Keratinocyte (primary cell): ENCODE measurements at regions not wholly inside any gene's neighbourhood (a gene's known extent, or its start where the extent isn't known, plus 50 kb on each side); places are given as distances from the start of the nearest gene placed in this dataset.

Experiments
- EZH2 ChIP-seq: IDR thresholded peaks from one replicate; pipeline ENCODE4 v1.6.1; 2012; ENCODE audit warnings: inconsistent platforms, mild to moderate bottlenecking, low read length, moderate library complexity
- TF ChIP-seq, protein P1 (sequence below), 3 experiments: IDR thresholded peaks in 1 of 3; conservative IDR thresholded peaks in 1 of 3; optimal IDR thresholded peaks in 1 of 3; 2 replicates in 2 of 3; 3 replicates in 1 of 3; pipeline versions ENCODE3 to v1.5.1; 2011; ENCODE audit warnings: low read length in 3 of 3, mild to moderate bottlenecking in 3 of 3, moderate library complexity in 2 of 3, control low read depth in 1 of 3, inconsistent platforms in 1 of 3; ENCODE audit not compliant: insufficient read depth in 2 of 3; ENCODE audit errors: extremely low read depth in 1 of 3

DNA sequence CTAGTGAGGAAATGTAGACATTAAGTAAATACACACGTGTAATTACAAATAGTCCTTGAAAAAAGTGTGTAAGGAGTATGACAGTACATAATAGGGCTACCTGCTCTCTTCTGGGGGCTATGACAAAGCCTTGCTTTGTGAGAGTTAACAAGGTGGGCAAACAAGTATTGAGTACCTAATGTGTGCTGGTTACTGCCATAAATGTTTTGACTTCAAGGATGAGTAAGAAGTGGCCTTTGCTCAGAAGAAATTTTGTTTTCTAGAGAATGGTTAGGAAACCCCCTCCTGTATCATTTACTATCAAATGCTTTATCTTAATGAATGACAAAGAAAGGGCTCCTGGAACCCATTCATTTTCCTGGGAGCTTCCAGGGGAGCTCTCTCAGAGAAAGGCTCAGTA, 167.0 kb upstream of the CASK start:
- TF ChIP-seq, protein P1, sequence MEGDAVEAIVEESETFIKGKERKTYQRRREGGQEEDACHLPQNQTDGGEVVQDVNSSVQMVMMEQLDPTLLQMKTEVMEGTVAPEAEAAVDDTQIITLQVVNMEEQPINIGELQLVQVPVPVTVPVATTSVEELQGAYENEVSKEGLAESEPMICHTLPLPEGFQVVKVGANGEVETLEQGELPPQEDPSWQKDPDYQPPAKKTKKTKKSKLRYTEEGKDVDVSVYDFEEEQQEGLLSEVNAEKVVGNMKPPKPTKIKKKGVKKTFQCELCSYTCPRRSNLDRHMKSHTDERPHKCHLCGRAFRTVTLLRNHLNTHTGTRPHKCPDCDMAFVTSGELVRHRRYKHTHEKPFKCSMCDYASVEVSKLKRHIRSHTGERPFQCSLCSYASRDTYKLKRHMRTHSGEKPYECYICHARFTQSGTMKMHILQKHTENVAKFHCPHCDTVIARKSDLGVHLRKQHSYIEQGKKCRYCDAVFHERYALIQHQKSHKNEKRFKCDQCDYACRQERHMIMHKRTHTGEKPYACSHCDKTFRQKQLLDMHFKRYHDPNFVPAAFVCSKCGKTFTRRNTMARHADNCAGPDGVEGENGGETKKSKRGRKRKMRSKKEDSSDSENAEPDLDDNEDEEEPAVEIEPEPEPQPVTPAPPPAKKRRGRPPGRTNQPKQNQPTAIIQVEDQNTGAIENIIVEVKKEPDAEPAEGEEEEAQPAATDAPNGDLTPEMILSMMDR (optimal IDR thresholded peaks at IDR 0.05 in 1 of 3, IDR thresholded peaks at IDR 0.05 in 1 of 3, conservative IDR thresholded peaks at IDR 0.05 in 1 of 3; ENCODE audit: extremely low read depth in 1 of 3, insufficient read depth in 2 of 3, low read length in 3 of 3): no peak
- no peak for TF ChIP-seq EZH2
